K562 (cell line): ENCODE measurements at regions not wholly inside any gene's neighbourhood (a gene's known extent, or its start where the extent isn't known, plus 50 kb on each side); places are given as distances from the start of the nearest gene placed in this dataset.
A peak's percentile ranks its signal among the peaks of the same experiment; 100 is the strongest.

Experiments
- BACH1 ChIP-seq: fragments of 200-800 bp; sonication (Bioruptor generic); IDR thresholded peaks from 2 replicates; pipeline ENCODE4 v1.6.1; 2016; ENCODE audit warnings: missing genetic modification characterization, missing compliant biosample characterization
- BMI1 ChIP-seq: fragments of 150-350 bp; IDR thresholded peaks from 2 replicates; pipeline ENCODE4 v1.6.1; 2014; ENCODE audit warnings: low read length
- CBX8 ChIP-seq: fragments of 200-600 bp; sonication (generic); IDR thresholded peaks from 2 replicates; pipeline ENCODE4 v1.6.1; 2012; ENCODE audit warnings: borderline replicate concordance, mixed run types, low read depth, mild to moderate bottlenecking, moderate library complexity, mixed read lengths, low read length, control low read depth, inconsistent platforms; ENCODE audit not compliant: poor library complexity, severe bottlenecking; ENCODE audit errors: extremely low read depth
- DIDO1 ChIP-seq: fragments of 450-650 bp; IDR thresholded peaks from 2 replicates; pipeline ENCODE4 v1.6.1; 2016; ENCODE audit warnings: low read depth, missing biosample characterization, missing genetic modification characterization
- ESRRA ChIP-seq: fragments of 450-650 bp; IDR thresholded peaks from 2 replicates; pipeline ENCODE4 v1.6.1; 2014; ENCODE audit warnings: low read depth, mild to moderate bottlenecking, moderate library complexity, borderline replicate concordance
- HINFP ChIP-seq: fragments of 450-650 bp; conservative IDR thresholded peaks from 2 replicates; pipeline ENCODE4 v1.6.1; 2016; ENCODE audit warnings: missing genetic modification characterization, low read depth, mild to moderate bottlenecking, control low read depth, missing compliant biosample characterization
- JUNB ChIP-seq: fragments of 450-650 bp; formaldehyde crosslinking; conservative IDR thresholded peaks from 2 replicates; pipeline ENCODE4 v1.4.0; 2020; ENCODE audit warnings: mild to moderate bottlenecking
- KAT7 ChIP-seq: sonication (generic); formaldehyde crosslinking; IDR thresholded peaks from 2 replicates; pipeline ENCODE4 v1.8.0; 2022; ENCODE audit warnings: missing genetic modification reagents, mild to moderate bottlenecking, borderline replicate concordance
- MEF2A ChIP-seq: IDR thresholded peaks from 2 replicates; pipeline ENCODE4 v1.6.1; 2011; ENCODE audit warnings: low read depth, mild to moderate bottlenecking, low read length, moderate library complexity; ENCODE audit not compliant: control insufficient read depth
- TF ChIP-seq, protein P1 (sequence below): fragments of 250-450 bp; sonication (Bioruptor Pico); IDR thresholded peaks from 2 replicates; pipeline ENCODE4 v1.4.0; 2020; ENCODE audit warnings: mild to moderate bottlenecking, moderate library complexity
- TF ChIP-seq, protein P2 (sequence below), 3 experiments: fragments of 200-800 bp in 1 of 3; fragments of 250-450 bp in 1 of 3; fragments of 450-650 bp in 1 of 3; sonication (Bioruptor Pico) in 1 of 3; sonication (Bioruptor generic) in 1 of 3; formaldehyde crosslinking in 1 of 3; IDR thresholded peaks; 2 replicates each; pipeline versions ENCODE4 v1.6.1 to v1.8.0; 2016 to 2022; ENCODE audit warnings: mild to moderate bottlenecking in 2 of 3, missing genetic modification characterization in 2 of 3, missing compliant biosample characterization in 1 of 3, moderate library complexity in 1 of 3

DNA sequence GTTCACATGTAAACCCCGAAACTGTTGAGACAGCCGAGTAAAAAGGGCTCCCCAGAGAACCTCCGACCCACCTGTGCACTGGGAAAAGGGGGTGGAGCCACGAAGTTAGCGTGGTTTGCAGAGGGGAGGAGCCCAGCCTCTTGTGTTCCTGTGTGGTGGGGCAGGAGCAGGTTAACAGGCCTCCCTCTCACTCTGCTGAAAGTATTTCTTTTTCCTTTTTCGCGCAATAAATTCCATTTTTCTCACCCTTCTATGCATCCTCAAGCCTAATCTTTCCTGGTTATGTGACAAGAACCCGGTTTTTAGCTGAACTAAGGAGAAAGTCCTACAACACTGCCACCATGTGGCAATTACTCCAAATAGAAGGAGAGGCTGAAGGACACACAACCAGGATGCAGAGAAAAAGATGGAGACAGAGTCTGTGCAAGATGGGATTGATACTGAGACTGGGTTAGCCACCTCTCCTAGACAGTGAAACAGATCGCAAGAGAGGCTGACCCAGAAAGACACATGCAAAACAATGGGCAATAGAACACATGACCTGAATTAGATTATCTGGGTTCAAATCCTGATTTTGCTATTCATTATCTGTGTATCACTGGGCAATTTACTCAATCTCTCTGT is 168.7 kb upstream of the PRSS16 start (continued):
- TF ChIP-seq, protein P1, sequence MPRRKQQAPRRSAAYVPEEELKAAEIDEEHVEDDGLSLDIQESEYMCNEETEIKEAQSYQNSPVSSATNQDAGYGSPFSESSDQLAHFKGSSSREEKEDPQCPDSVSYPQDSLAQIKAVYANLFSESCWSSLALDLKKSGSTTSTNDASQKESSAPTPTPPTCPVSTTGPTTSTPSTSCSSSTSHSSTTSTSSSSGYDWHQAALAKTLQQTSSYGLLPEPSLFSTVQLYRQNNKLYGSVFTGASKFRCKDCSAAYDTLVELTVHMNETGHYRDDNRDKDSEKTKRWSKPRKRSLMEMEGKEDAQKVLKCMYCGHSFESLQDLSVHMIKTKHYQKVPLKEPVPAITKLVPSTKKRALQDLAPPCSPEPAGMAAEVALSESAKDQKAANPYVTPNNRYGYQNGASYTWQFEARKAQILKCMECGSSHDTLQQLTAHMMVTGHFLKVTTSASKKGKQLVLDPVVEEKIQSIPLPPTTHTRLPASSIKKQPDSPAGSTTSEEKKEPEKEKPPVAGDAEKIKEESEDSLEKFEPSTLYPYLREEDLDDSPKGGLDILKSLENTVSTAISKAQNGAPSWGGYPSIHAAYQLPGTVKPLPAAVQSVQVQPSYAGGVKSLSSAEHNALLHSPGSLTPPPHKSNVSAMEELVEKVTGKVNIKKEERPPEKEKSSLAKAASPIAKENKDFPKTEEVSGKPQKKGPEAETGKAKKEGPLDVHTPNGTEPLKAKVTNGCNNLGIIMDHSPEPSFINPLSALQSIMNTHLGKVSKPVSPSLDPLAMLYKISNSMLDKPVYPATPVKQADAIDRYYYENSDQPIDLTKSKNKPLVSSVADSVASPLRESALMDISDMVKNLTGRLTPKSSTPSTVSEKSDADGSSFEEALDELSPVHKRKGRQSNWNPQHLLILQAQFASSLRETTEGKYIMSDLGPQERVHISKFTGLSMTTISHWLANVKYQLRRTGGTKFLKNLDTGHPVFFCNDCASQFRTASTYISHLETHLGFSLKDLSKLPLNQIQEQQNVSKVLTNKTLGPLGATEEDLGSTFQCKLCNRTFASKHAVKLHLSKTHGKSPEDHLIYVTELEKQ = no peak
- TF ChIP-seq ESRRA = peak; percentile 93
- TF ChIP-seq BMI1 = no peak
- TF ChIP-seq BACH1 (tag) = no peak
- TF ChIP-seq MEF2A = no peak
- peak; percentile 31; the same call in 1 of the 2 replicates for TF ChIP-seq DIDO1 (tag)
- no peak for TF ChIP-seq KAT7 (CRISPR knock-in tag)
- no peak for TF ChIP-seq HINFP
- TF ChIP-seq, protein P2, sequence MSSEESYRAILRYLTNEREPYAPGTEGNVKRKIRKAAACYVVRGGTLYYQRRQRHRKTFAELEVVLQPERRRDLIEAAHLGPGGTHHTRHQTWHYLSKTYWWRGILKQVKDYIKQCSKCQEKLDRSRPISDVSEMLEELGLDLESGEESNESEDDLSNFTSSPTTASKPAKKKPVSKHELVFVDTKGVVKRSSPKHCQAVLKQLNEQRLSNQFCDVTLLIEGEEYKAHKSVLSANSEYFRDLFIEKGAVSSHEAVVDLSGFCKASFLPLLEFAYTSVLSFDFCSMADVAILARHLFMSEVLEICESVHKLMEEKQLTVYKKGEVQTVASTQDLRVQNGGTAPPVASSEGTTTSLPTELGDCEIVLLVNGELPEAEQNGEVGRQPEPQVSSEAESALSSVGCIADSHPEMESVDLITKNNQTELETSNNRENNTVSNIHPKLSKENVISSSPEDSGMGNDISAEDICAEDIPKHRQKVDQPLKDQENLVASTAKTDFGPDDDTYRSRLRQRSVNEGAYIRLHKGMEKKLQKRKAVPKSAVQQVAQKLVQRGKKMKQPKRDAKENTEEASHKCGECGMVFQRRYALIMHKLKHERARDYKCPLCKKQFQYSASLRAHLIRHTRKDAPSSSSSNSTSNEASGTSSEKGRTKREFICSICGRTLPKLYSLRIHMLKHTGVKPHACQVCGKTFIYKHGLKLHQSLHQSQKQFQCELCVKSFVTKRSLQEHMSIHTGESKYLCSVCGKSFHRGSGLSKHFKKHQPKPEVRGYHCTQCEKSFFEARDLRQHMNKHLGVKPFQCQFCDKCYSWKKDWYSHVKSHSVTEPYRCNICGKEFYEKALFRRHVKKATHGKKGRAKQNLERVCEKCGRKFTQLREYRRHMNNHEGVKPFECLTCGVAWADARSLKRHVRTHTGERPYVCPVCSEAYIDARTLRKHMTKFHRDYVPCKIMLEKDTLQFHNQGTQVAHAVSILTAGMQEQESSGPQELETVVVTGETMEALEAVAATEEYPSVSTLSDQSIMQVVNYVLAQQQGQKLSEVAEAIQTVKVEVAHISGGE (CRISPR knock-in tag; IDR thresholded peaks at IDR 0.05) = no peak
- TF ChIP-seq CBX8 = no peak
- no peak for TF ChIP-seq JUNB (CRISPR knock-in tag)
